ENCODE measurements at regions not wholly inside any gene's neighbourhood (a gene's known extent, or its start where the extent isn't known, plus 50 kb on each side); places are given as distances from the start of the nearest gene placed in this dataset.

GRCh38 chr13:73900591-73900990 lies 233.6 kb downstream of the KLF12 start:
- Mint-ChIP-seq H3K4me3 (ENCODE audit: unreplicated experiment) (no peak overlapping the region), H3K27ac (ENCODE audit: unreplicated experiment) (no peak overlapping the region), H3K27me3 (ENCODE audit: unreplicated experiment) (peaks cover 2% of the 10 kb centered on the region), H3K9me3 (ENCODE audit: unreplicated experiment) (no peaks in the 10 kb centered on the region), H3K4me1 (ENCODE audit: unreplicated experiment) (no peaks in the 10 kb centered on the region), H3K36me3 (ENCODE audit: low read depth, unreplicated experiment) (no peaks in the 10 kb centered on the region)
- TF ChIP-seq, protein P1, sequence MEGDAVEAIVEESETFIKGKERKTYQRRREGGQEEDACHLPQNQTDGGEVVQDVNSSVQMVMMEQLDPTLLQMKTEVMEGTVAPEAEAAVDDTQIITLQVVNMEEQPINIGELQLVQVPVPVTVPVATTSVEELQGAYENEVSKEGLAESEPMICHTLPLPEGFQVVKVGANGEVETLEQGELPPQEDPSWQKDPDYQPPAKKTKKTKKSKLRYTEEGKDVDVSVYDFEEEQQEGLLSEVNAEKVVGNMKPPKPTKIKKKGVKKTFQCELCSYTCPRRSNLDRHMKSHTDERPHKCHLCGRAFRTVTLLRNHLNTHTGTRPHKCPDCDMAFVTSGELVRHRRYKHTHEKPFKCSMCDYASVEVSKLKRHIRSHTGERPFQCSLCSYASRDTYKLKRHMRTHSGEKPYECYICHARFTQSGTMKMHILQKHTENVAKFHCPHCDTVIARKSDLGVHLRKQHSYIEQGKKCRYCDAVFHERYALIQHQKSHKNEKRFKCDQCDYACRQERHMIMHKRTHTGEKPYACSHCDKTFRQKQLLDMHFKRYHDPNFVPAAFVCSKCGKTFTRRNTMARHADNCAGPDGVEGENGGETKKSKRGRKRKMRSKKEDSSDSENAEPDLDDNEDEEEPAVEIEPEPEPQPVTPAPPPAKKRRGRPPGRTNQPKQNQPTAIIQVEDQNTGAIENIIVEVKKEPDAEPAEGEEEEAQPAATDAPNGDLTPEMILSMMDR (IDR thresholded peaks at IDR 0.05; ENCODE audit: unreplicated experiment) = no peak
- no peak for DNase-seq (ENCODE audit: low spot score)

DNA sequence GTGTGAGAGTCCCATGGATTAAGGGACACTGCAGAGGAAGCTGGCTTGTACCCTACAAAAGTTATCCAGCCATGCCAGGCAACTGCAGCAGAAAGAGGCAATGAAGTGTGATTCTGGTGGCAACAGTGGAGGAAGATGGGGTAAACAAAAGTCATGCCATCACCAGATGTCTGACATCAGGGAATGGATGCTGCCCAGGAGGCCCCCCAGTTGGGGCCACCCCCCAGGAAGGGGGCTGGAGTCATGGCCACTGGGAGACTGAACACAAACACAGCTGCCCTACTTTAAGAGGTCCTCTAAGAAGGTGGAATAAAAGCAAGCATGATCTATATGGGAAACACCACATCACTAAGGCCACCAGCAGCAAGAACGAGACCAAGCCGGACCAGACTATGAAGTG lies 235.3 kb downstream of the KLF12 start:
- TF ChIP-seq, protein P1 (IDR thresholded peaks at IDR 0.05; ENCODE audit: unreplicated experiment) = no peak
- Mint-ChIP-seq H3K27ac (ENCODE audit: unreplicated experiment) (no peak overlapping the region), H3K4me1 (ENCODE audit: unreplicated experiment) (peaks cover under 1% of the 10 kb centered on the region), H3K9me3 (ENCODE audit: unreplicated experiment) (no peaks in the 10 kb centered on the region), H3K4me3 (ENCODE audit: unreplicated experiment) (no peak overlapping the region), H3K36me3 (ENCODE audit: low read depth, unreplicated experiment) (no peaks in the 10 kb centered on the region), H3K27me3 (ENCODE audit: unreplicated experiment) (peaks cover 2% of the 10 kb centered on the region)
- no peak for DNase-seq (ENCODE audit: low spot score)

DNA sequence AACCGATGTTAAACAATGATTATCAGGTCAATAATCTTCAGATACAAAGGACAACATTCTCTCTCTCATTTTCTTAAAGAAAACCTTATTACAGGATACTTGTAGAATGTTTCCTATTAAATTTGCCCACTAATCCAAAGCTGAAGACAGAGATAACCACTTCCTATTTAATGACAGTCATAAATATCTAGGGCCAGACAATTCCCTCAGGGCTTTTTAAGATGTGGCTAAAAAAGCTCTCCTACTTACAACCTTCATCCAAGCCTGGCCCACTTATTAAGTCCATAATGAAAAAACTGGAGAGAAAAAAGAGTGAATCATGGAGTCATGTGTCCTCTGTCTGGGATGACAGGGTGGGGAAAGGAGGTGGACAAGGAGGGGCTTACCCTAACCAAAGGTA lies 235.9 kb downstream of the KLF12 start:
- Mint-ChIP-seq H3K27me3 (ENCODE audit: unreplicated experiment) (peaks cover 2% of the 10 kb centered on the region), H3K36me3 (ENCODE audit: low read depth, unreplicated experiment) (no peaks in the 10 kb centered on the region), H3K9me3 (ENCODE audit: unreplicated experiment) (no peaks in the 10 kb centered on the region), H3K4me3 (ENCODE audit: unreplicated experiment) (no peak overlapping the region), H3K4me1 (ENCODE audit: unreplicated experiment) (peaks cover 4% of the 10 kb centered on the region), H3K27ac (ENCODE audit: unreplicated experiment) (no peak overlapping the region)
- DNase-seq (ENCODE audit: low spot score) = no peak
- TF ChIP-seq, protein P1 (IDR thresholded peaks at IDR 0.05; ENCODE audit: unreplicated experiment) = no peak

DNA sequence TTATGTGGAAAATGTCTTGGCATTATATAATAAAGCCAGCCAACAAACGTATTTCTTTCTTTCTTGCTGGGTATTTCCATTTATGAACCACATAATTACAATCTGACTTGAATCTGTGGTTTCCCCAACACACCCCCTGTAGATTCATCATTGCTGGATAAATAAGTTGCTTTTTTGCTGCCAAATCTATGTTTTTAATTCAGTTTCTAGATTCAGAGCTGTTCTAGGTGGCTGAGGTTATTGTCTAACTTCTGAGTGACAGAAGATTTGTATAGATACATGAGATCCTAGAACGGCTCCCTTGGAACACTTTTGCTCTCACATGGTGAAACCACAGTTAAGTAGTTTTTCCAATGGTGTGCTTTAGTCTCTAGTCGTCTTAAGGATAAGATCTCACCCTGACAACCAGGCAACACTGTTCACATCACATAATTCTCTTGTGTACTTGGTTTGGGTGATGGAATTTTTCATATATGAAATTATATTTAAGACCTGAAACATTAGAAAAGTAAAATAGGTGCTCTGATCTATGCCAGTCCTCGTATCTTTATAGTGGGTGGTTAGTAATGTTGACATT lies 239.1 kb downstream of the KLF12 start:
- Mint-ChIP-seq H3K9me3 (ENCODE audit: unreplicated experiment) (no peaks in the 10 kb centered on the region), H3K36me3 (ENCODE audit: low read depth, unreplicated experiment) (no peaks in the 10 kb centered on the region), H3K27me3 (ENCODE audit: unreplicated experiment) (peaks cover 2% of the 10 kb centered on the region), H3K4me3 (ENCODE audit: unreplicated experiment) (no peak overlapping the region), H3K27ac (ENCODE audit: unreplicated experiment) (no peak overlapping the region), H3K4me1 (ENCODE audit: unreplicated experiment) (peaks cover 4% of the 10 kb centered on the region)
- TF ChIP-seq, protein P1 (IDR thresholded peaks at IDR 0.05; ENCODE audit: unreplicated experiment) = no peak
- no peak for DNase-seq (ENCODE audit: low spot score)

GRCh38 chr13:73893833-73894232 lies 240.4 kb downstream of the KLF12 start:
- Mint-ChIP-seq H3K4me1 (ENCODE audit: unreplicated experiment) (peaks cover 4% of the 10 kb centered on the region), H3K27ac (ENCODE audit: unreplicated experiment) (no peak overlapping the region), H3K4me3 (ENCODE audit: unreplicated experiment) (no peak overlapping the region), H3K9me3 (ENCODE audit: unreplicated experiment) (no peaks in the 10 kb centered on the region), H3K27me3 (ENCODE audit: unreplicated experiment) (peaks cover 2% of the 10 kb centered on the region), H3K36me3 (ENCODE audit: low read depth, unreplicated experiment) (no peaks in the 10 kb centered on the region)
- DNase-seq (ENCODE audit: low spot score) = no peak
- TF ChIP-seq, protein P1 (IDR thresholded peaks at IDR 0.05; ENCODE audit: unreplicated experiment) = no peak

All from endothelial cell (in vitro differentiated cells).